ENCODE measurements at regions not wholly inside any gene's neighbourhood (a gene's known extent, or its start where the extent isn't known, plus 50 kb on each side); places are given as distances from the start of the nearest gene placed in this dataset.

DNA sequence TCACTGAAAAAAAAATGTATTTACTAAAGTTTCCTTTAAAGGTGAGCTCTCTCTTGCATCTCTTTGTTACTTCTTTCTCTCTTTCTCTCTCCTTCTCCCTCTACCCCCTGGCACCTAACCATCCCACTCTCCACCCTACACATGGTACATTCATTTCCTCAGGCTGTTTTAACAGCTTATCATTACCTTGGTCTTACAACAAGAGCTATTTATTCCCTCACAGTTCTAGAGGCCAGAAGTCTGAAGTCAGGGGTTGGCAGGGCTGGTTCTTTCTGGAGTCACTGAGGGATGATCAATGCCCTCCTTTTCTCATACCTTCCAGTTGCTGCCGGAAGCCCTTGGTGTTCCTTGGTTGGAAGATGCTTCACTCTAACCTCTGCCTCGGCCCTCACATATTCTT, 91.1 kb upstream of the DSCAM start:
- peaks cover 23% of the 10 kb centered on the region for H3K9me3 ChIP-seq (ENCODE audit: control insufficient read depth, insufficient read depth, low read length)
- H4K20me1 ChIP-seq (ENCODE audit: insufficient read depth, low read length), result no peaks in the 10 kb centered on the region
- H2AFZ ChIP-seq (replicated peaks; ENCODE audit: low read length, poor library complexity), result no peak overlapping the region
- no peak overlapping the region for H4K8ac ChIP-seq (ENCODE audit: low read depth in 2 of 2, low read length in 2 of 2)
- ATAC-seq (ENCODE audit: low read depth), result no peak
- no peaks in the 10 kb centered on the region for H3K36me3 ChIP-seq (ENCODE audit: control insufficient read depth, insufficient read depth, low read length)
- H3K18ac ChIP-seq (ENCODE audit: low read depth, low read length), result no peak overlapping the region
- no TSS peak for BruUV-seq (replicated peaks)
- H2BK15ac ChIP-seq (ENCODE audit: low read depth, low read length), result no peak overlapping the region
- intact Hi-C loops (cut with micrococcal nuclease) (no loop called here), dilution Hi-C loops (cut with HindIII; ENCODE audit: low sequenced_read_pairs, unreplicated experiment) (no loop called here), in situ Hi-C loops (cut with MboI; ENCODE audit: low sequenced_read_pairs) (no loop called here)
- H3K9me1 ChIP-seq (ENCODE audit: insufficient read depth, low read length), result no peaks in the 10 kb centered on the region
- no peaks in the 10 kb centered on the region for H3K79me1 ChIP-seq (ENCODE audit: low read depth in 1 of 2, low read length in 2 of 2)
- WGBS, 2 experiments (ENCODE audit: extremely low coverage in 2 of 2, insufficient read length in 1 of 2), result 0% methylated on average over 1 of the region's 2 CpGs; no CpG with 5 or more reads in 1 of the 2 experiments
- no peak overlapping the region for H2AK9ac ChIP-seq (replicated peaks; ENCODE audit: low read depth, low read length, poor library complexity)
- H3K4ac ChIP-seq (ENCODE audit: low read depth, low read length), result no peak overlapping the region
- no peak overlapping the region for H3K56ac ChIP-seq (ENCODE audit: extremely low read depth, insufficient read depth, low read length)
- H3K14ac ChIP-seq (replicated peaks; ENCODE audit: low read depth, low read length), result no peak overlapping the region
- no peaks in the 10 kb centered on the region for H3K4me1 ChIP-seq (ENCODE audit: control insufficient read depth, insufficient read depth, low read length)
- H3K4me2 ChIP-seq (ENCODE audit: low read depth, low read length), result no peak overlapping the region
- no peak overlapping the region for H3K9ac ChIP-seq (ENCODE audit: low read depth, low read length)
- H2AK5ac ChIP-seq (ENCODE audit: low read depth, low read length), result no peak overlapping the region
- H2BK20ac ChIP-seq (ENCODE audit: low read depth, low read length), result no peak overlapping the region
- CTCF ChIA-PET, result no interaction called here
- H2BK5ac ChIP-seq (ENCODE audit: low read depth, low read length, poor library complexity, severe bottlenecking), result no peak overlapping the region
- H3K23ac ChIP-seq (ENCODE audit: low read depth, low read length), result no peak overlapping the region
- H3K27me3 ChIP-seq (ENCODE audit: control insufficient read depth, insufficient read depth, low read length), result no peaks in the 10 kb centered on the region
- no peak overlapping the region for H3K27ac ChIP-seq (ENCODE audit: insufficient read depth, low read length)
- H4K91ac ChIP-seq (ENCODE audit: insufficient read depth, low read depth, low read length), result no peak overlapping the region
- H2BK120ac ChIP-seq (ENCODE audit: low read depth, low read length), result no peak overlapping the region
- no peak overlapping the region for H3K4me3 ChIP-seq (ENCODE audit: insufficient read depth, low read depth, low read length)
- POLR2A ChIA-PET (ENCODE audit: unreplicated experiment), result no interaction called here
- TF ChIP-seq RFX5 (IDR thresholded peaks at IDR 0.05; ENCODE audit: low read depth, low read length) (no peak), MXI1 (IDR thresholded peaks at IDR 0.05; ENCODE audit: borderline replicate concordance, low read depth, low read length) (no peak), BHLHE40 (IDR thresholded peaks at IDR 0.05; ENCODE audit: low read depth, low read length) (no peak), NFE2L2 (IDR thresholded peaks at IDR 0.05; ENCODE audit: low read depth, low read length) (no peak), RCOR1 (IDR thresholded peaks at IDR 0.05; ENCODE audit: insufficient replicate concordance, low read length) (no peak), CHD1 (IDR thresholded peaks at IDR 0.05; ENCODE audit: low read depth, low read length) (no peak), FOS (IDR thresholded peaks at IDR 0.05; ENCODE audit: low read depth, low read length) (no peak), MAFK (IDR thresholded peaks at IDR 0.05; ENCODE audit: low read depth, low read length) (no peak), POLR2A (IDR thresholded peaks at IDR 0.05; ENCODE audit: low read depth, low read length) (no peak), MAZ (IDR thresholded peaks at IDR 0.05; ENCODE audit: borderline replicate concordance, low read depth, low read length) (no peak), SMC3 (IDR thresholded peaks at IDR 0.05; ENCODE audit: low read depth, low read length) (no peak), CEBPB (IDR thresholded peaks at IDR 0.05; ENCODE audit: low read depth, low read length) (no peak), RAD21 (IDR thresholded peaks at IDR 0.05; ENCODE audit: low read length) (no peak)
- TF ChIP-seq, protein P1, sequence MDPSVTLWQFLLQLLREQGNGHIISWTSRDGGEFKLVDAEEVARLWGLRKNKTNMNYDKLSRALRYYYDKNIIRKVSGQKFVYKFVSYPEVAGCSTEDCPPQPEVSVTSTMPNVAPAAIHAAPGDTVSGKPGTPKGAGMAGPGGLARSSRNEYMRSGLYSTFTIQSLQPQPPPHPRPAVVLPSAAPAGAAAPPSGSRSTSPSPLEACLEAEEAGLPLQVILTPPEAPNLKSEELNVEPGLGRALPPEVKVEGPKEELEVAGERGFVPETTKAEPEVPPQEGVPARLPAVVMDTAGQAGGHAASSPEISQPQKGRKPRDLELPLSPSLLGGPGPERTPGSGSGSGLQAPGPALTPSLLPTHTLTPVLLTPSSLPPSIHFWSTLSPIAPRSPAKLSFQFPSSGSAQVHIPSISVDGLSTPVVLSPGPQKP (IDR thresholded peaks at IDR 0.05; ENCODE audit: borderline replicate concordance, low read depth, low read length), result no peak
- TF ChIP-seq, protein P2, sequence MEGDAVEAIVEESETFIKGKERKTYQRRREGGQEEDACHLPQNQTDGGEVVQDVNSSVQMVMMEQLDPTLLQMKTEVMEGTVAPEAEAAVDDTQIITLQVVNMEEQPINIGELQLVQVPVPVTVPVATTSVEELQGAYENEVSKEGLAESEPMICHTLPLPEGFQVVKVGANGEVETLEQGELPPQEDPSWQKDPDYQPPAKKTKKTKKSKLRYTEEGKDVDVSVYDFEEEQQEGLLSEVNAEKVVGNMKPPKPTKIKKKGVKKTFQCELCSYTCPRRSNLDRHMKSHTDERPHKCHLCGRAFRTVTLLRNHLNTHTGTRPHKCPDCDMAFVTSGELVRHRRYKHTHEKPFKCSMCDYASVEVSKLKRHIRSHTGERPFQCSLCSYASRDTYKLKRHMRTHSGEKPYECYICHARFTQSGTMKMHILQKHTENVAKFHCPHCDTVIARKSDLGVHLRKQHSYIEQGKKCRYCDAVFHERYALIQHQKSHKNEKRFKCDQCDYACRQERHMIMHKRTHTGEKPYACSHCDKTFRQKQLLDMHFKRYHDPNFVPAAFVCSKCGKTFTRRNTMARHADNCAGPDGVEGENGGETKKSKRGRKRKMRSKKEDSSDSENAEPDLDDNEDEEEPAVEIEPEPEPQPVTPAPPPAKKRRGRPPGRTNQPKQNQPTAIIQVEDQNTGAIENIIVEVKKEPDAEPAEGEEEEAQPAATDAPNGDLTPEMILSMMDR (conservative IDR thresholded peaks at IDR 0.05; ENCODE audit: low read depth, low read length), result no peak
- TF ChIP-seq, protein P3, sequence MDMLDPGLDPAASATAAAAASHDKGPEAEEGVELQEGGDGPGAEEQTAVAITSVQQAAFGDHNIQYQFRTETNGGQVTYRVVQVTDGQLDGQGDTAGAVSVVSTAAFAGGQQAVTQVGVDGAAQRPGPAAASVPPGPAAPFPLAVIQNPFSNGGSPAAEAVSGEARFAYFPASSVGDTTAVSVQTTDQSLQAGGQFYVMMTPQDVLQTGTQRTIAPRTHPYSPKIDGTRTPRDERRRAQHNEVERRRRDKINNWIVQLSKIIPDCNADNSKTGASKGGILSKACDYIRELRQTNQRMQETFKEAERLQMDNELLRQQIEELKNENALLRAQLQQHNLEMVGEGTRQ (IDR thresholded peaks at IDR 0.05; ENCODE audit: low read depth, low read length), result no peak
- H4K5ac ChIP-seq (ENCODE audit: low read depth, low read length), result no peak overlapping the region
- DNase-seq, result no peak
